Colonic mucosa (tissue), 4 donors: ENCODE measurements at regions not wholly inside any gene's neighbourhood (a gene's known extent, or its start where the extent isn't known, plus 50 kb on each side); places are given as distances from the start of the nearest gene placed in this dataset.
"Not testable (repeated sequence)": the region's sequence is repeated elsewhere in the genome, so short reads cannot be mapped to it uniquely, and the experiment has no call there.

Source experiments
- DNase-seq: peaks from one replicate; pipeline ENCODE4 v3.0.0-alpha.2; 2020
- H3K27ac ChIP-seq: fragments of 200-600 bp; one replicate; pipeline ENCODE4 v1.8.0; 2021
- H3K27me3 ChIP-seq: fragments of 200-600 bp; one replicate; pipeline ENCODE4 v1.8.0; 2021
- H3K36me3 ChIP-seq: fragments of 200-600 bp; one replicate; pipeline ENCODE4 v1.8.0; 2021
- H3K4me1 ChIP-seq: fragments of 200-600 bp; one replicate; pipeline ENCODE4 v1.8.0; 2021; ENCODE audit warnings: mild to moderate bottlenecking
- H3K4me3 ChIP-seq: fragments of 200-600 bp; one replicate; pipeline ENCODE4 v1.8.0; 2021
- H3K9ac ChIP-seq, 2 donors: one replicate each; pipeline ENCODE4 v1.7.0; 2013; ENCODE audit warnings: control low read depth in 2 of 2, low read depth in 2 of 2, low read length in 2 of 2
- H3K9me3 ChIP-seq: fragments of 200-600 bp; one replicate; pipeline ENCODE4 v1.8.0; 2021
- CTCF ChIP-seq: fragments of 200-600 bp; IDR thresholded peaks from one replicate; pipeline ENCODE4 v1.8.0; 2022; ENCODE audit warnings: antibody characterized with exemption, mild to moderate bottlenecking
- intact Hi-C: fragments of 100-400 bp; cut with DNase I; formaldehyde crosslinking; loops from one replicate; pipeline ENCODE4 v1.14.1; 2022
- donor health status: healthy.
- donor health status: DM: no; HTN: no; CAD: no.
- donor health status: DM: no; HTN: no; CAD: no.

GRCh38 chr7:131076711-131077181, 250.9 kb upstream of the MKLN1 start:
- intact Hi-C loops: loop anchor here (10.0 kb wide), 1 partner anchor 348 kb away; no protein-coding TSS in a partner anchor

GRCh38 chr7:131077735-131078134, 249.9 kb upstream of the MKLN1 start:
- Histone ChIP-seq H3K4me1 (no peaks in the 10 kb centered on the region), H3K9me3 (no peaks in the 10 kb centered on the region), H3K27ac (no peak overlapping the region), H3K27me3 (no peaks in the 10 kb centered on the region), H3K9ac (no peak overlapping the region), H3K36me3 (no peaks in the 10 kb centered on the region), H3K4me3 (no peak overlapping the region)
- no peak for TF ChIP-seq CTCF
- no peak for DNase-seq
- intact Hi-C loops: loop anchor here (10.0 kb wide), 1 partner anchor 347 kb away; no protein-coding TSS in a partner anchor

More at GRCh38 chr7:131076711-131077181, 250.9 kb upstream of the MKLN1 start:
- Histone ChIP-seq H3K4me3 (no peak overlapping the region), H3K9me3 (no peaks in the 10 kb centered on the region), H3K27ac (no peak overlapping the region), H3K36me3 (no peaks in the 10 kb centered on the region), H3K9ac (no peak overlapping the region), H3K27me3 (no peaks in the 10 kb centered on the region), H3K4me1 (no peaks in the 10 kb centered on the region)
- DNase-seq: no peak
- TF ChIP-seq CTCF: no peak

- H3K4me3 ChIP-seq: no peak overlapping the region
- no peaks in the 10 kb centered on the region for H3K36me3 ChIP-seq
- no peaks in the 10 kb centered on the region for H3K27me3 ChIP-seq
- no peaks in the 10 kb centered on the region for H3K4me1 ChIP-seq
- H3K27ac ChIP-seq: no peak overlapping the region
- H3K9ac ChIP-seq: no peak overlapping the region
- no peak for DNase-seq
- intact Hi-C loops: no loop called here
- TF ChIP-seq CTCF: no peak
- H3K9me3 ChIP-seq: no peaks in the 10 kb centered on the region
Measured at GRCh38 chr7:131080754-131081153, 246.9 kb upstream of the MKLN1 start.

GRCh38 chr7:131081308-131081707, 246.4 kb upstream of the MKLN1 start:
- Histone ChIP-seq H3K9ac (no peak overlapping the region), H3K4me3 (no peak overlapping the region), H3K27me3 (no peaks in the 10 kb centered on the region), H3K9me3 (no peaks in the 10 kb centered on the region), H3K27ac (no peak overlapping the region), H3K4me1 (no peaks in the 10 kb centered on the region), H3K36me3 (no peaks in the 10 kb centered on the region)
- intact Hi-C loops: no loop called here
- DNase-seq: no peak
- TF ChIP-seq CTCF: no peak

GRCh38 chr7:131083781-131084180, 243.9 kb upstream of the MKLN1 start:
- Histone ChIP-seq H3K36me3 (no peaks in the 10 kb centered on the region), H3K27me3 (no peaks in the 10 kb centered on the region), H3K4me3 (no peak overlapping the region), H3K4me1 (no peaks in the 10 kb centered on the region), H3K9me3 (no peaks in the 10 kb centered on the region), H3K27ac (no peak overlapping the region), H3K9ac (no peak overlapping the region)
- TF ChIP-seq CTCF: no peak
- intact Hi-C loops: no loop called here
- DNase-seq: no peak

GRCh38 chr7:131084336-131084735, 243.3 kb upstream of the MKLN1 start:
- H3K9me3 ChIP-seq, H3K27me3 ChIP-seq, DNase-seq, H3K36me3 ChIP-seq, H3K4me1 ChIP-seq, intact Hi-C loops, H3K27ac ChIP-seq, H3K4me3 ChIP-seq, H3K9ac ChIP-seq: not testable (repeated sequence)
